Ovary (tissue), 7 donors: ENCODE measurements at regions not wholly inside any gene's neighbourhood (a gene's known extent, or its start where the extent isn't known, plus 50 kb on each side); places are given as distances from the start of the nearest gene placed in this dataset.

Source experiments
- DNase-seq, 5 donors: peaks; one replicate each; pipeline ENCODE4 v3.0.0-alpha.2; 2019 to 2020
- H3K27ac ChIP-seq, 2 donors: fragments of 200-600 bp; one replicate each; pipeline versions ENCODE4 v1.5.1 to v1.8.0; 2019 to 2022
- H3K27me3 ChIP-seq: fragments of 200-600 bp; one replicate; pipeline ENCODE4 v1.8.0; 2022
- H3K36me3 ChIP-seq: fragments of 200-600 bp; sonication (generic); one replicate; pipeline ENCODE4 v1.5.1; 2019
- H3K4me1 ChIP-seq: one replicate; pipeline ENCODE4 v1.8.1; 2013; ENCODE audit warnings: mild to moderate bottlenecking, moderate library complexity; ENCODE audit not compliant: insufficient read depth
- H3K4me3 ChIP-seq: fragments of 200-600 bp; sonication (generic); one replicate; pipeline ENCODE4 v1.5.1; 2017
- H3K9me3 ChIP-seq, 2 donors: fragments of 200-600 bp in 1 of 2; sonication (generic) in 1 of 2; one replicate each; pipeline versions ENCODE4 v1.5.1 to v1.8.1; 2013 to 2019; ENCODE audit warnings: mild to moderate bottlenecking in 1 of 2, moderate library complexity in 1 of 2
- CTCF ChIP-seq, 3 donors: fragments of 450-650 bp in 2 of 3; fragments of 200-600 bp in 1 of 3; IDR thresholded peaks; one replicate each; pipeline versions ENCODE4 v1.5.1 to v1.8.0; 2016 to 2022; ENCODE audit warnings: antibody characterized with exemption in 3 of 3, mild to moderate bottlenecking in 1 of 3
- EP300 ChIP-seq: sonication (generic); formaldehyde crosslinking; IDR thresholded peaks from one replicate; pipeline ENCODE4 v1.6.1; 2017; ENCODE audit warnings: antibody characterized with exemption
- POLR2A ChIP-seq: fragments of 450-650 bp; IDR thresholded peaks from one replicate; pipeline ENCODE4 v1.6.1; 2017; ENCODE audit warnings: antibody characterized with exemption, mild to moderate bottlenecking, moderate library complexity
- WGBS, 3 donors: extraction: QIAGEN DNeasy Blood & Tissue Kit in 1 of 3; methylation state at CpG; one replicate each; pipeline versions ENCODE4 v1.1.5 to v1.1.7; 2013 to 2017; 5-methylcytosine and 5-hydroxymethylcytosine counted together
- intact Hi-C, 4 donors: fragments of 100-400 bp; cut with DNase I; formaldehyde crosslinking; loops; one replicate each; pipeline versions ENCODE4 v1.11.0 to v1.15.1; 2022 to 2023
- donor health status: DM: no; HTN: no; CAD: no; lungs with moderate emphysema.
- donor health status: DM: no; HTN: no; CAD: no.
- donor health status: Bipolar disorder and iron deficiency.
- donor health status: DM: no; HTN: no; CAD: no.
- donor health status: DM: yes; HTN: yes; CAD: no.

- Histone ChIP-seq H3K9me3 (no peaks in the 10 kb centered on the region), H3K4me3 (no peak overlapping the region), H3K36me3 (no peaks in the 10 kb centered on the region), H3K4me1 (no peaks in the 10 kb centered on the region), H3K27me3 (no peaks in the 10 kb centered on the region), H3K27ac (no peak overlapping the region)
- WGBS, 3 donors, result 44 to 61% (median 59%) methylated on average over 2 of the region's 2 CpGs
- TF ChIP-seq CTCF (IDR thresholded peaks at IDR 0.05) (no peak), POLR2A (no peak), EP300 (no peak)
- intact Hi-C loops, result no loop called here
- DNase-seq, result no peak
These were observed 107.1 kb upstream of the PAXBP1 start for GRCh38 chr21:32878661-32879060.

GRCh38 chr21:32881458-32881857 is 109.9 kb upstream of the PAXBP1 start:
- H3K27ac ChIP-seq, result no peak overlapping the region
- DNase-seq, result no peak
- intact Hi-C loops, result no loop called here
- H3K4me3 ChIP-seq, result no peak overlapping the region
- 86 to 90% (median 89%) methylated on average over 5 of the region's 5 CpGs for WGBS, 3 donors
- TF ChIP-seq POLR2A (no peak), EP300 (no peak), CTCF (IDR thresholded peaks at IDR 0.05) (no peak)
- H3K4me1 ChIP-seq, result no peaks in the 10 kb centered on the region
- no peaks in the 10 kb centered on the region for H3K9me3 ChIP-seq
- no peaks in the 10 kb centered on the region for H3K36me3 ChIP-seq
- H3K27me3 ChIP-seq, result no peaks in the 10 kb centered on the region

- intact Hi-C loops, result no loop called here
- Histone ChIP-seq H3K4me1 (no peaks in the 10 kb centered on the region), H3K27ac (no peak overlapping the region), H3K4me3 (no peak overlapping the region), H3K27me3 (no peaks in the 10 kb centered on the region), H3K36me3 (no peaks in the 10 kb centered on the region), H3K9me3 (no peaks in the 10 kb centered on the region)
- 69 to 77% (median 70%) methylated on average over 9 of the region's 9 CpGs for WGBS, 3 donors
- DNase-seq, result no peak
- TF ChIP-seq POLR2A (no peak), EP300 (no peak)
These were observed 112.5 kb upstream of the PAXBP1 start for GRCh38 chr21:32884062-32884461.

- no peak for DNase-seq
- intact Hi-C loops, result no loop called here
- WGBS, 3 donors, result 76 to 85% (median 82%) methylated on average over 9 of the region's 9 CpGs
These were observed 114.8 kb upstream of the PAXBP1 start for GRCh38 chr21:32886339-32886738.

GRCh38 chr21:32887026-32887425 is 115.5 kb upstream of the PAXBP1 start:
- Histone ChIP-seq H3K36me3 (no peaks in the 10 kb centered on the region), H3K27ac (no peak overlapping the region), H3K4me3 (no peak overlapping the region), H3K9me3 (no peaks in the 10 kb centered on the region), H3K4me1 (no peaks in the 10 kb centered on the region), H3K27me3 (no peaks in the 10 kb centered on the region)
- TF ChIP-seq POLR2A, result no peak
- TF ChIP-seq EP300, result no peak
- TF ChIP-seq CTCF (IDR thresholded peaks at IDR 0.05), result no peak
- 44 to 70% (median 63%) methylated on average over 1 of the region's 1 CpG for WGBS, 3 donors
- no peak for DNase-seq
- intact Hi-C loops, result no loop called here

More at GRCh38 chr21:32886339-32886738, 114.8 kb upstream of the PAXBP1 start:
- no peak for TF ChIP-seq POLR2A
- TF ChIP-seq CTCF (IDR thresholded peaks at IDR 0.05), result no peak
- TF ChIP-seq EP300, result no peak
- H3K9me3 ChIP-seq, result no peaks in the 10 kb centered on the region
- no peak overlapping the region for H3K27ac ChIP-seq
- H3K4me1 ChIP-seq, result no peaks in the 10 kb centered on the region
- H3K27me3 ChIP-seq, result no peaks in the 10 kb centered on the region
- no peak overlapping the region for H3K4me3 ChIP-seq
- no peaks in the 10 kb centered on the region for H3K36me3 ChIP-seq
